H1 (cell line): ENCODE measurements at regions not wholly inside any gene's neighbourhood (a gene's known extent, or its start where the extent isn't known, plus 50 kb on each side); places are given as distances from the start of the nearest gene placed in this dataset.

Experiments
- CTCF ChIA-PET: fragments of 300-600 bp; sonication (Branson Sonifier 250); formaldehyde crosslinking; loops from one replicate; lab custom pipeline; 2021; ENCODE audit not compliant: partially characterized antibody; lab: Charles Lee
- POLR2A ChIA-PET: fragments of 300-600 bp; sonication (Branson Sonifier 250); formaldehyde crosslinking; loops from one replicate; lab custom pipeline; 2021; ENCODE audit warnings: inconsistent platforms; ENCODE audit not compliant: partially characterized antibody; lab: Charles Lee
- DNase-seq, 2 experiments: peaks; one replicate each; pipeline versions ENCODE4 v3.0.0 to v3.0.0-alpha.2; 2010 to 2022; ENCODE audit warnings: low spot score in 2 of 2, low read depth in 1 of 2, mixed read lengths in 1 of 2
- FAIRE-seq: peaks from 2 replicates; lab custom pipeline; 2011; peaks lifted over from hg19 to GRCh38; lab: Jason Lieb, UNC
- H2AFZ ChIP-seq: 2 replicates; pipeline ENCODE4 v1.8.1; 2012; ENCODE audit warnings: low read length, inconsistent platforms
- H2AK5ac ChIP-seq: 2 replicates; pipeline ENCODE4 v1.6.1; 2013; ENCODE audit warnings: low read depth, low read length
- H2BK120ac ChIP-seq: replicated peaks from 2 replicates; pipeline ENCODE3; 2013; ENCODE audit warnings: low read depth, low read length, inconsistent platforms
- H2BK12ac ChIP-seq: 2 replicates; pipeline ENCODE4 v1.6.1; 2013; ENCODE audit warnings: low read depth, low read length
- H2BK15ac ChIP-seq: 2 replicates; pipeline ENCODE4 v1.6.1; 2013; ENCODE audit warnings: low read length
- H2BK20ac ChIP-seq: 2 replicates; pipeline ENCODE4 v1.6.1; 2013; ENCODE audit warnings: low read length
- H2BK5ac ChIP-seq: 2 replicates; pipeline ENCODE4 v1.6.1; 2013; ENCODE audit warnings: low read depth, low read length
- H3K14ac ChIP-seq: 2 replicates; pipeline ENCODE4 v1.6.1; 2013; ENCODE audit warnings: inconsistent platforms; ENCODE audit not compliant: insufficient read length
- H3K18ac ChIP-seq: 2 replicates; pipeline ENCODE4 v1.6.1; 2013; ENCODE audit warnings: low read length; ENCODE audit errors: extremely low read depth
- H3K23ac ChIP-seq: 2 replicates; pipeline ENCODE4 v1.6.1; 2013; ENCODE audit warnings: inconsistent platforms; ENCODE audit not compliant: insufficient read length
- H3K23me2 ChIP-seq: 2 replicates; pipeline ENCODE4 v1.6.1; 2013; ENCODE audit warnings: low read depth, low read length
- H3K27ac ChIP-seq: 2 replicates; pipeline ENCODE4 v1.6.1; 2011; ENCODE audit warnings: low read depth, low read length, inconsistent platforms
- H3K27me3 ChIP-seq, 4 experiments: replicated peaks in 1 of 4; 1 replicate in 1 of 4; 2 replicates in 3 of 4; pipeline versions ENCODE4 v1.6.1 to v1.8.1; 2011 to 2013; ENCODE audit warnings: low read length in 3 of 4, mild to moderate bottlenecking in 3 of 4, inconsistent platforms in 2 of 4, mixed read lengths in 2 of 4, moderate library complexity in 1 of 4; ENCODE audit not compliant: control insufficient read depth in 3 of 4, insufficient read depth in 3 of 4; ENCODE audit errors: extremely low read depth in 1 of 4
- H3K36me3 ChIP-seq, 4 experiments: 2 replicates each; pipeline versions ENCODE4 v1.6.1 to v1.8.1; 2011 to 2013; ENCODE audit warnings: mild to moderate bottlenecking in 4 of 4, low read length in 3 of 4, moderate library complexity in 2 of 4, control low read depth in 1 of 4, inconsistent platforms in 1 of 4; ENCODE audit not compliant: insufficient read depth in 4 of 4, control insufficient read depth in 2 of 4
- H3K4ac ChIP-seq: replicated peaks from 2 replicates; pipeline ENCODE3; 2013; ENCODE audit warnings: low read length, low read depth, mixed read lengths, inconsistent platforms; ENCODE audit not compliant: insufficient read length
- H3K4me1 ChIP-seq, 4 experiments: replicated peaks in 1 of 4; 1 replicate in 1 of 4; 2 replicates in 3 of 4; pipeline versions ENCODE4 v1.6.1 to v1.8.1; 2011 to 2013; ENCODE audit warnings: low read length in 3 of 4, inconsistent platforms in 2 of 4, mixed read lengths in 1 of 4; ENCODE audit not compliant: insufficient read depth in 4 of 4, control insufficient read depth in 3 of 4
- H3K4me2 ChIP-seq, 2 experiments: 2 replicates each; pipeline versions ENCODE4 v1.6.1 to v1.8.1; 2011 to 2013; ENCODE audit warnings: low read depth in 2 of 2, low read length in 2 of 2, control low read depth in 1 of 2, inconsistent platforms in 1 of 2, mild to moderate bottlenecking in 1 of 2; ENCODE audit not compliant: insufficient read depth in 1 of 2
- H3K4me3 ChIP-seq, 4 experiments: fragments of 200-600, 300-600 bp in 1 of 4; sonication (generic), shearing (Covaris generic), sonication (Bioruptor Twin) in 1 of 4; 2 replicates each; pipeline versions ENCODE4 v1.5.1 to v1.8.1; 2011 to 2016; ENCODE audit warnings: low read length in 4 of 4, low read depth in 3 of 4, control low read depth in 2 of 4, inconsistent platforms in 2 of 4, mild to moderate bottlenecking in 2 of 4, mixed read lengths in 1 of 4, moderate library complexity in 1 of 4; ENCODE audit not compliant: insufficient read depth in 2 of 4; ENCODE audit errors: extremely low read depth in 1 of 4
- H3K56ac ChIP-seq: replicated peaks from 2 replicates; pipeline ENCODE3; 2013; ENCODE audit warnings: low read depth, mild to moderate bottlenecking, mixed read lengths, low read length, inconsistent platforms; ENCODE audit not compliant: insufficient read length
- H3K79me1 ChIP-seq: 2 replicates; pipeline ENCODE4 v1.6.1; 2013; ENCODE audit warnings: low read depth, low read length, control low read depth
- H3K79me2 ChIP-seq, 2 experiments: 2 replicates each; pipeline versions ENCODE4 v1.6.1 to v1.8.1; 2012 to 2013; ENCODE audit warnings: low read length in 2 of 2, mild to moderate bottlenecking in 2 of 2, inconsistent platforms in 1 of 2; ENCODE audit not compliant: insufficient read depth in 2 of 2, control insufficient read depth in 1 of 2
- H3K9ac ChIP-seq, 4 experiments: replicated peaks in 1 of 4; 1 replicate in 1 of 4; 2 replicates in 3 of 4; pipeline versions ENCODE4 v1.6.1 to v1.8.1; 2011 to 2013; ENCODE audit warnings: low read depth in 3 of 4, low read length in 3 of 4, control low read depth in 2 of 4, mild to moderate bottlenecking in 2 of 4, moderate library complexity in 2 of 4, inconsistent platforms in 1 of 4; ENCODE audit errors: extremely low read depth in 1 of 4
- H3K9me3 ChIP-seq, 2 experiments: 2 replicates each; pipeline versions ENCODE4 v1.6.1 to v1.8.1; 2012 to 2013; ENCODE audit warnings: mild to moderate bottlenecking in 2 of 2, moderate library complexity in 2 of 2, control low read depth in 1 of 2, inconsistent platforms in 1 of 2, low read depth in 1 of 2, low read length in 1 of 2, mixed read lengths in 1 of 2; ENCODE audit not compliant: insufficient read depth in 2 of 2
- H4K20me1 ChIP-seq, 2 experiments: replicated peaks in 1 of 2; 2 replicates each; pipeline versions ENCODE3 to v1.8.1; 2011 to 2013; ENCODE audit warnings: inconsistent platforms in 2 of 2, low read length in 2 of 2, mild to moderate bottlenecking in 1 of 2; ENCODE audit not compliant: insufficient read depth in 2 of 2, control insufficient read depth in 1 of 2
- H4K5ac ChIP-seq: 2 replicates; pipeline ENCODE4 v1.6.1; 2013; ENCODE audit warnings: low read length, low read depth, mixed read lengths, inconsistent platforms; ENCODE audit not compliant: insufficient read length
- H4K8ac ChIP-seq: 2 replicates; pipeline ENCODE4 v1.8.0; 2013; ENCODE audit warnings: mild to moderate bottlenecking, moderate library complexity, low read length, inconsistent platforms; ENCODE audit not compliant: insufficient read depth; ENCODE audit errors: extremely low read depth
- H4K91ac ChIP-seq: replicated peaks from 2 replicates; pipeline ENCODE3; 2013; ENCODE audit warnings: low read length, mixed read lengths, inconsistent platforms; ENCODE audit not compliant: insufficient read length
- CTCF ChIP-seq, 3 experiments: IDR thresholded peaks; 1 replicate in 2 of 3; 2 replicates in 1 of 3; pipeline versions ENCODE4 v1.5.1 to v1.6.1; 2011; ENCODE audit warnings: low read length in 3 of 3, mild to moderate bottlenecking in 3 of 3, inconsistent platforms in 2 of 3, low read depth in 1 of 3, moderate library complexity in 1 of 3; ENCODE audit not compliant: insufficient read depth in 1 of 3; ENCODE audit errors: control extremely low read depth in 1 of 3
- JUN ChIP-seq: IDR thresholded peaks from 2 replicates; pipeline ENCODE4 v1.6.1; 2011; ENCODE audit warnings: low read depth, mild to moderate bottlenecking, improper control_type of control experiment, low read length
- RAD21 ChIP-seq, 2 experiments: IDR thresholded peaks in 1 of 2; conservative IDR thresholded peaks in 1 of 2; 2 replicates each; pipeline ENCODE4 v1.6.1; 2011; ENCODE audit warnings: low read depth in 2 of 2, low read length in 2 of 2, improper control_type of control experiment in 1 of 2, inconsistent platforms in 1 of 2, mild to moderate bottlenecking in 1 of 2, moderate library complexity in 1 of 2
- WGBS, 2 experiments: shearing (Covaris generic) in 1 of 2; methylation state at CpG; one replicate each; pipeline versions ENCODE4 v1.1.6 to v1.1.7; 2013 to 2015; ENCODE audit warnings: low lambda C conversion rate in 2 of 2, mixed read lengths in 2 of 2, inconsistent platforms in 1 of 2, low coverage in 1 of 2, missing lambda C conversion rate in 1 of 2; ENCODE audit not compliant: insufficient replicate concordance in 2 of 2, insufficient coverage in 1 of 2, insufficient read length in 1 of 2; ENCODE audit errors: extremely low coverage in 1 of 2, missing lambda C conversion rate in 1 of 2; 5-methylcytosine and 5-hydroxymethylcytosine counted together

GRCh38 chr5:91499943-91500531, 116.9 kb upstream of the ARRDC3 start:
- no peak overlapping the region for H3K9ac ChIP-seq
- 5% methylated on average over 2 of the region's 2 CpGs; no CpG with 5 or more reads in 1 of the 2 experiments for WGBS, 2 experiments
- FAIRE-seq = peak; percentile 42
- H3K14ac ChIP-seq = no peak overlapping the region
- H3K23ac ChIP-seq = no peak overlapping the region
- H3K4ac ChIP-seq = no peak overlapping the region
- H2BK15ac ChIP-seq = no peak overlapping the region
- ChIA-PET CTCF (interaction anchor here (0.6 to 2.4 kb wide), 19 partner anchors 8 to 1353 kb away, joined by 3 to 10 read pairs (median 3); no protein-coding TSS in a partner anchor), POLR2A (no interaction called here)
- H2BK5ac ChIP-seq = no peak overlapping the region
- no peak overlapping the region for H4K5ac ChIP-seq
- no peak overlapping the region for H2BK120ac ChIP-seq
- no peaks in the 10 kb centered on the region for H3K79me1 ChIP-seq
- H2AK5ac ChIP-seq = no peak overlapping the region
- DNase-seq = no peak
- H3K79me2 ChIP-seq = no peaks in the 10 kb centered on the region
- H3K56ac ChIP-seq = no peak overlapping the region
- H4K91ac ChIP-seq = no peak overlapping the region
- no peaks in the 10 kb centered on the region; a peak in 1 of 7 replicates for H3K4me1 ChIP-seq
- no peak overlapping the region for H2AFZ ChIP-seq
- no peak overlapping the region for H3K27ac ChIP-seq
- H3K18ac ChIP-seq = no peak overlapping the region
- no peaks in the 10 kb centered on the region for H3K36me3 ChIP-seq
- peak; percentile 76 to 83 for TF ChIP-seq RAD21 (IDR thresholded peaks at IDR 0.05 in 1 of 2, conservative IDR thresholded peaks at IDR 0.05 in 1 of 2; ENCODE audit: low read depth in 2 of 2, low read length in 2 of 2)
- no peak for TF ChIP-seq JUN
- TF ChIP-seq CTCF (IDR thresholded peaks at IDR 0.05; ENCODE audit: control extremely low read depth in 1 of 3, insufficient read depth in 1 of 3, low read depth in 1 of 3, low read length in 3 of 3) = peak in 2 of 3 experiments; percentile 28 to 55; a peak in 2 of 4 replicates
- H3K27me3 ChIP-seq = no peaks in the 10 kb centered on the region
- no peak overlapping the region for H2BK12ac ChIP-seq
- H2BK20ac ChIP-seq = no peak overlapping the region
- H4K20me1 ChIP-seq = no peaks in the 10 kb centered on the region
- no peak overlapping the region for H3K4me2 ChIP-seq
- no peaks in the 10 kb centered on the region for H3K23me2 ChIP-seq
- H3K4me3 ChIP-seq = no peak overlapping the region
- H3K9me3 ChIP-seq = no peaks in the 10 kb centered on the region
- no peak overlapping the region for H4K8ac ChIP-seq
